NT2/D1 (cell line): ENCODE measurements at regions not wholly inside any gene's neighbourhood (a gene's known extent, or its start where the extent isn't known, plus 50 kb on each side); places are given as distances from the start of the nearest gene placed in this dataset.

ENCODE experiments used
- YY1 ChIP-seq: IDR thresholded peaks from 2 replicates; pipeline ENCODE4 v1.6.1; 2011; ENCODE audit not compliant: insufficient read length, insufficient read depth
- ZNF274 ChIP-seq: IDR thresholded peaks from 2 replicates; pipeline ENCODE4 v1.6.1; 2011; ENCODE audit warnings: mild to moderate bottlenecking, low read depth, low read length

GRCh38 chr1:106646816-106647215 lies 409.7 kb upstream of the PRMT6 start:
- TF ChIP-seq ZNF274 (no peak), YY1 (no peak)
